GM21447 (cell line): ENCODE measurements at regions not wholly inside any gene's neighbourhood (a gene's known extent, or its start where the extent isn't known, plus 50 kb on each side); places are given as distances from the start of the nearest gene placed in this dataset.

Experiments used
- ATAC-seq: cut with Tn5 transposase; IDR thresholded peaks from one replicate; pipeline ENCODE4 v1.9.1; 2021; ENCODE audit not compliant: unreplicated experiment

DNA sequence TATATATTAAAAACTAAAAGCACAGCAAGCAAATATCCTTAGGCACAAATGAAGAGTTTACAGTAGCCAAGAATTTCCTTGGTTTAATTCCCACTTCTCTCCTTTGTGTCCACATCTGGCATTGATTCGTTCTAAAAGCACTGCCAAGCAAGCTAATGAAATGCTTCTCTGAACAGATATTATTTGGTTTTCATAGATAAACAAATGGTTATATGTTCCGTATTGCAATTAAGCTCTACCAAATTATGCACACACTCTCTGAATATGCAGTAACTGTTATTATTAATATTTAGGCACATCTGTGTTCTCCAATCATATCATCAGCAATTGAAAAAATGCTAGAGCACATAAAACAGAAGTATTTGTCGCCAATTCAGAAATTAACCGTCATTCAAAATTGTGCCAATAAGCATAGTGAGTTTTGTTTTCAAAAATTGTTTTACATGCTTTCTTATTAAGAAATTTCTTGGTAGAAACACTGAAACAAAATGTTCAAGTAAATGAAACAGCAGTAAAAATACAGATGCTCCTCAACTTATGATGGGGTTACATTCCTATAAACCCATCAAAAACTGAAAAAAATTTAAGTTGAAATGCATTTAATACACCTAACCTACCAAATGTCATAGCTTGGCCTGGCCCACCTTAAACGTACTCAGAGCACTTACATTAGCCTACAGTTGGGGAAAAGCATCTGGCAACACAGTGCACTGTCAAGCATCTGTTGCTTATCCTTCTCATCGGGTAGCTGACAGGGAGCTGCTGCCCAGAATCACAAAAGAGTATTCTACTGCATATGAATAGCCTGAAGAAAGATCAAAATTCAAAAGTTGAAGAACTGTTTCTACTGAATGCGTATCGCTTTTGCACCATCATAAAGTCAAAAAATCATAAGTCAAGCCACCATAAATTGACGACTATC lies 2134.7 kb downstream of the PCDH9 start:
- ATAC-seq: no peak

DNA sequence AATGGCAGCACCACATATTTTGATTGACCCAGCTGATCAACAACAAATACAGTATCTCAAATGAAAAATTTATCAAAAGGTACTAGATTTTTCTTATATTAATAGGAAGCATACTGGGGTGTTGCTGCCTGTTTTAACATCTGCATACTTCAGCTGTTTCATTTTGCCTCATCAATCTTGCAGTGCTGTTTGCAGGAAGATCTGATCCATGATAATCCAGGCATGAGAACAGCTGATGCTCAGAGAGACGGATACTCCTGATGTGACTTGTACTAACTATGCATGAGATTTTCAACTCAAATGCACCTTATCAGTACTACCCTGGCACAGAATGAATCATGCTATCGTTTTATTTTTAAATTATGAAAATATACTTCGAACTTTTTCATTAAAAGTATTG lies 2136.8 kb downstream of the PCDH9 start:
- ATAC-seq: no peak

DNA sequence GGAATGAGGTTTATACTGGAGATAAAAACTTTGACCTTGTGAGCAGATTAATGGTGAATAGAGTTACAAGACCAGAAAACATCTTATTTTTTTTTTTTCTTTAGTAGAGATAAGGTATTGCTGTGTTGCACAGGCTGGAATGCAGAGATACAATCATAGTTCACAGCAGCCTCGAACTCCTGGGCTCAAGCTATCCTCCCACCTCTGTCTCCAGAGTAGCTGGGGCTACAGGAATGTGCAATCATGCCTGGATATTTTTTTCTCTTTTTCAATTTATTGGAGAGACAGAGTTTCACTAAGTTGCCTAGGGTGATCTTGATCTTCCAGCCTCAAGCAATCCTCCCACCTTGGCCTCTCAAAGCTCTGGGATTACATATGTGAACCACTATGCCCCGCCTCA lies 2139.1 kb downstream of the PCDH9 start:
- ATAC-seq: no peak

DNA sequence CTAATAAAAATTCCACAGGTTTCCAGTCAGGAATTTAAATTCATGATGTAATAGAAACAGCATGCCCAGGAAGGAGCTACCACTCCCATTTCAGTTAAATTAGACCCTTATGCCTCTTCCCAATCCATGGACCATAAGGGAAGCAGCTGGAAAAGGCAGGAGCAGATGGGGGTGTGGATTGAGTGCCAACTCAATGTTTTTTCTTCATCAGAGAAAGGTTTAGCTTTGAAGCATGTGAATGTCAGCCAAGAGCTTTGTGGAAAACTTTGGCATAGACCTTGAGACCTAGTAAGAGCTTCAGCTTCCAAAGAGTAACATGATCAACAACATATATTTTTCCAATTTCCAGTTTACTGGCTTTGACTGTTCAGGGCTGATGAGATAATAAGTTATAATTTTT lies 2139.9 kb downstream of the PCDH9 start:
- ATAC-seq: no peak

DNA sequence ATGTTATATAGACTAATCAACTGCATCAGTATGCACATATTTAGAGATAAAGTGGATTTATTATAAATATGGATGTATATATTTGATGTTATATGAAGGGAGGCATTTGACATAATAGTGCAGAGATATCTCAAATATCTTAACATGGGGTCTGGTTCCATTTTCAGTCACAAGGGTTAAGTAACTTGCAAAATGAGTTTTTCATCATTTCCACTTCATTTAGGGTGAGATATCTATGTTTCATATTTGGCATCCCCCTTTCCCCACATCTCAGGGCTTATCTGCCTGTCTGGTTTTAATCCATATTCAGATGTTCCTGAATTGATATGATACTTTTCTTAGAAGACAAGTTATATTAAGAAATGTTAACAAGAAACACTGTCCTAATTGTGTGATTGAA lies 2141.2 kb downstream of the PCDH9 start:
- ATAC-seq: no peak

DNA sequence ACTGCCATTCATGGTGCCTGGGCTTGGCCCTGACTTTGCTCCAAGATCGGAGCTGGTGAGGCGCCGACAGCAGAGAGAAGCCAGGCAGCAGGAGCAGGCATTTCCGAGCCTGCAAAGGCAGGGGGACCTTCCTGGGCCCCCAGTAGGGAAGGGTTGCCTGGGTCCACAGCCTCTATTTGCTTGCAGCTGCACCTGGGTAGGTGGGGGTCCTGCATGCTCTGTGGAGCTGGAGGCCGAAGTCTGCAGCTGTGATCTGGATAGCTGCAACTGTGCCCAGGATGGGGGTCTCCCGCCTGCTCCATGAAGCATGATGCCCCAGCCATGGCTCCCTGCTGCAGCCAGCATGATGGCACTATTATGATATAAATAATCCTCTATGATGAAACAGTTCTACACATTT lies 2144.2 kb downstream of the PCDH9 start:
- no peak for ATAC-seq

DNA sequence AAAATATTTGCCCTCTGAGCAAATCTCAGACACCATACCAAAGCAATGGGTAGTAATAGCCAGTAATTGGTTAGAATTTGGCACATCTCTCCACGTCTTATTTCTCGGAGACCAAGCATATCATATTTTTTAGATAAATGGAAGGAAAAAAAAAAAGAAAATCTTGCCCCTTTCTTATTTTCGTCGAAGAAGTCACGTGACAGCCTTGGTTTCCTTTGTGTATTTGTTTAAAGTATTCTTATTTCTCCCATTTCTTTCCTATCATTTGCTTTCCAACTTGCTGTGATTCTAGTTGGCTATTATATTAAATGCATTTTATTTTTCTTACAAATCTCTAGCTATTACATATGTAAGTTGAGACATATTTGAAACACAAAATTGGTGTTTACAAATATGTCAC lies 2155.9 kb downstream of the PCDH9 start:
- ATAC-seq: no peak

DNA sequence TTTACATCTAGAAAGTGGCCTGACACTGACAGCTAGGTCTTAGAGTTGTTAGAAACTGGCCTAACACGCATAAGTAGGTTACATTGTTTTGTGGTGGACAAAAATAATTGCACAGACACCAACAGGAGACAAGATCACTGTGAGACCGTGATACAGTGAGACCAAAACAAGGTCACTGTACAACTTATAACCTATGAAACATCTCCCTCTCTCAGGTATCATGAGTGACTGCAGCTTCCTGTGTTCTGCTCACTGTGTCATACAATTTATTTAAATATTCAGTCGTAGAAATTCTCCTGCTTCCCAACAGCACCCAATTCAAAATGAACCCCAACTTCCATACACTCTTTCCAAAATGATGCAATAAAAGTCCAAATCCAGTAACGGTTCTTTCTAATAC lies 2165.2 kb downstream of the PCDH9 start:
- no peak for ATAC-seq

DNA sequence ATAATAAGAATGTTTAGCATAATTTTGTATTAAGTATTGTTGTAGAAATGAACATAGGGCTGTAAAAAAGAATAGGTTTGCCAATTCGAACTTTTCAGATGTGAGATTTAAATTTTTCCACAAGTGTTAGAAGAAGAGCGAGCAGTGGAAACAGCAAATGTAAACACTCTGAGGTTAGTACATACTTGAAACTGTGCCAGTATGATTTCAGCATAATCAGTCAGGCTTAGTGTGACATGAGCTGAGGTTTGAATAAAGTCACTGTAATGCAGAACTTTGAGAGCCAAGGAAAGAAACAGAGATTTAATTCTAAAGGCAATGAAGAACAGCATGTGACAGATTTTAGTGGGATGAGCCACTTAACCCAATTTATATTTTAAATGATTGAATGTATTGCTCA lies 2166.4 kb downstream of the PCDH9 start:
- ATAC-seq: no peak

DNA sequence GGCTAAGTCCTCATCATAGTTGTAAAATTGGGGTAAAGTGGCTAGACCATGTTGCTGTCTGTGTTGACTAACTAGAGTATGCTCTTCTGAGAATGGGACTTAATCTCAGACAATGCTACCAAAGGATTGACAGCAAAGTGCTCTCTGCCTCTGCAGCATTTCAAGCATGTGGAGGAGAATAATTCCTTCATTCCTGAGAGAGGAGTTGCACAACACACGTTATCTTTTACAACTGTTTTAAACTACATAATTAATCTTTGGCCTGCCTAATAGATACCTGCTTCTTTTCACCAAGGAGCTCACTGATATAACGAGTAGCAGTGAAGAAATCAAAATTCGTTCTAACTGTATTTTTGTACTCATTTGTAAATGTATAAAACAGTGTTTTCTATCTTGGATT lies 2172.2 kb downstream of the PCDH9 start:
- no peak for ATAC-seq

DNA sequence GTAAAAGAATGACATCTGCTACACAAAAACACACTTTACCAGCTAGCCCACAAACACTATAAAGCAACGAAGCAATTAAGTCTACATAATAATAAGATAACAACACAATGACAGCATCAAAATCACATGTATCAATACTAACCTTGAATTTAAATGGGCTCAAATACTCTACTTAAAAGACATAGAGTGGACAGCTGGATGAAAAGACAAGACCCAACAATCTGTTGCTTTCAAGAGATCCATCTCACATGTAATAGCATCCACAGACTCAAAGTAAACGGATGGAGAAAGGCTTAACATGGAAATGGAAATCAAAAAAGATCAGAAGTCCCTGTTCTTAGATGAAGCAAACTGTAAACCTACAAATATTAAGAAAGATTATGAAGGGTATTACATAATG lies 2175.9 kb downstream of the PCDH9 start:
- no peak for ATAC-seq

DNA sequence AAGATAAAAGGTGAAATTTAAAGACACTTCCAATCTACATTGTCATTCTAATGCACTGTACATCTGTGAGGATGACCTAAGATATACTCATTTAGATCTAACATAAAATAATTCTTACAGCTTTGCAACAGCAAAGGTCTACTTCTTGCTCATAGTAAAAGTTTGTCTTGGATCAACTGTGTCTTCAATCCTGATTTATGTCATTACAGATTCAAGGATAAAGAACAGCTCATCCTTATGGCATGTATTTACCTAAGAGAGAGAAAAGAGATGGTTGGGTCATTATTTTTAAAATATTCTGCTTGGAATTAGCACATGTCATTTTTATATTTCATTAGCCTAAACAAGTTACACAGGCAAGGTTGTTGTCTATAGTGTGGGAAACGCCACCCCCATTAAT lies 2193.1 kb downstream of the PCDH9 start:
- ATAC-seq: no peak

DNA sequence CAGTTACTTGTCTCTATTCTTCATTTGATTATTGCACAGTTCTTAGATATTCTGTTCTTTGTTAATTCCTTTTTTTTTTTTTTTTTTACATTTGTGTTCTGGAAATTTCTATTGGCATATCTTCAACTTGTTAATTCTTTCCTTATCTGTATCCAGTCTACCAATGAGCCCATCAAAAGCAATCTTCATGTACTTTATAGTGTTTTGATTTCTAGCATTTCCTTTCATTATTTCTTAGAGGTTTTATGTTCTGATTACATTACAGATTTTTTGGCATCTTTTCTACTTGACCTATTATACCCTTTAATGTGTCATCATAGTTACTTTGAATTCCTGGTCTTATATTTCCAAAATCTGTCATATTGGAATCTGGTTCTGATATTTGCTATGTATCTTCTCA lies 2194.8 kb downstream of the PCDH9 start:
- no peak for ATAC-seq

DNA sequence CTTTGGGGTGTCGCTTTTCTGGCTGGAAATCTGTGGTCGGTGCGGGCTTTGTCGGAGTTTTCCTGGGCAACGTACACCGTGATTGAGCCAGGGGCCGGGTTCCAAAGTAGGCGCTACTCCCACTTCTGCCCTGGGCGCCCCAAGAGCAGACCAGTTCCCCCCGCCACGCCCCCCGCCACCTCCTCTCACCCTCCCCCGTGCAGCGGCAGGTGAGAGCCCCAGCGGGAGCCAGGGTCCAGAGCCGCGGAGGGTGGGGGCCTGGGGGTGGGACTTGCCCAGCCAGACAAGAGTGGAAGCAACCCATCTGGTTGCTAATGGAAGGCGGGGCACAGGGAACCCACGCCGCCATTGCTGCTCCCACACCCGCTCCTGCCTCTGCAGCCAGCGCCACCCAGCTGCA lies 2195.9 kb downstream of the PCDH9 start:
- ATAC-seq: no peak

DNA sequence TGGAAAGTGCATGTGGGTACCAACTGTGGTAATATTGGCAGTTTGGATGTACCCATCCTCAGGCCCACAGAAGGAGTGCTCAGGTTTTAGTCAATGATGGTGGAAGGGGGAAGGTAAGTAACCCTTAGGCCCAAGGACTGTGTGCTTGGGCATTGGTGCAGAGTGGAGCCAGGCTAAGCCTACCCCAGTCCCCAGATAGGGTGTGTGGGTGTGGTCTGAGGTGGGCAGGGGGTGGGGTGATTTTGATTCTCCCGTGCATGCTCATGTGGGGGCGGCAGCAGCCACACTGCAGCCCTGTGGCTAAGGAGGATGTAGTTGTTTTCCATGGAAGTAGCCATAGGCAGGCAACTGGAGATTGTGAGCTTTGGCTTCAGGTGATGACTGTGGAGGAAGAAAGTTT lies 2197.3 kb downstream of the PCDH9 start:
- ATAC-seq: no peak

DNA sequence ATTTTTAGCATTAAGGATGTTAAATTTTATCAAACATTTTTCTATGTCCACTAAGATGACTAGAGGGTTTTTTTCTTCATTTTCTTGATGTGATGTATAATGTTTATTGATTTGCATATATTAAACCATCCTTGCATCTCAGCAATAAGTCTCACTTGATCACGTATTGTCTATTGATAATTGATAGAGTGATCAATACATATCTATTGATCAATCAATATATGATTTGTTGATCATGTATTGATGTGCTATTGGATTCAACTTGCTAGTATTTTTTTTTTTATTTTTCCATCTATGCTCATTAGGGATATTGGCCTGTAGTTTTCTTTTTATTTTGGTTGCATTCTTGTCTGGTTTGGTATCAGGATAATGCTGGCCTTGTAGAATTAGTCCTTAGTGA lies 2202.0 kb downstream of the PCDH9 start:
- ATAC-seq: no peak

DNA sequence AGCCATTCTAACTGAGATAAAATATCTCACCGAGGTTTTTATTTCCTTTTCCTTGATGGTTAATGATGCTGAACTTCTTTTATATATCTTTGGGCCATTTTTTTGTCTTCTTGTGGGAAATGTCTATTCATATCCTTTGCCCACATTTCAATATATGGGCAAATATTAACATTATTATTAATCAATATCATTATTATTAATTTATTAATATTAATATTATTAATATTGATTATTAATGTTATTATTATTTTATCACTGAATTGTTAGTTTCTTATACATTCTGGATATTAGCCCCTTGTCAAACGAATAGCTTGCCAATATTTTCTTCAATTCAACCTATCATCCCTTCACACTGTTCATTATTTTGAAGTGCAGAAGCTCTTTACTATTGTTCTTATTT lies 2203.6 kb downstream of the PCDH9 start:
- ATAC-seq: no peak

DNA sequence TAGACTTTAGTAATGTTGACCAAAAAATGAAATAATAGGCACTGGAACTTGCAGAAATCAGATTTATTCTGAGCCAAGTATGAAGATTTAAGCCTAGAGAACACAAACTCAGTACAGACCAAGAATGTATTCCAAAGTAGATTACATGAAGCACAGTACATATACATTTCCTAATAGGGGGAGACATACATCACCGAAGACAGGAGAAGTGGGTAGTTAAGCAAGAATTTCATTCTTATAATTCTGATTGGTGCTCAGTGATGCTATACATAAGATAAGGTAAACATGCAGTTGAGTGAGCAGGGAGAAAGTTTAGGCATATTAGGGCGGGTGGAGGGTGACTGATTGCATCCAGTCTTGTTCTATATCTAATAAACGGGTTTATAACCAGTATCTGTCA lies 2218.8 kb downstream of the PCDH9 start:
- no peak for ATAC-seq

DNA sequence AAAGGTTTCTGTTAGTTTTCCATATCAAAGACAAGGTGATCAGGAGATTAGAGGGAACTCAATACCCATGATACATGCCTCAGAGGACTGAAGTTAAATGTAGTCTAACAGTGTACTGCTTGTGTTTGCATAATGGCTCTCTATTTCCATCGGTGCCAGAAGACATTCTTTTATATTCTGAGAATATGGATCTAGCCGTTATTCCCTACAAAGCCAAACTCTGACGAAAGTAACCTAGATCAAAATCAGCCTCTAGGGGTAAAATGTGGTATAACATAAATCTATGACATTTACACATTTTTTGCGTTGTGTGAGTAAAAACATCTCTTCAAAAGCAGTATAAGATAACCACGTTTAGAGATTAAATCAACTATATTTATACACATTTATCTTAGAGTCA lies 2232.7 kb downstream of the PCDH9 start:
- ATAC-seq: no peak

DNA sequence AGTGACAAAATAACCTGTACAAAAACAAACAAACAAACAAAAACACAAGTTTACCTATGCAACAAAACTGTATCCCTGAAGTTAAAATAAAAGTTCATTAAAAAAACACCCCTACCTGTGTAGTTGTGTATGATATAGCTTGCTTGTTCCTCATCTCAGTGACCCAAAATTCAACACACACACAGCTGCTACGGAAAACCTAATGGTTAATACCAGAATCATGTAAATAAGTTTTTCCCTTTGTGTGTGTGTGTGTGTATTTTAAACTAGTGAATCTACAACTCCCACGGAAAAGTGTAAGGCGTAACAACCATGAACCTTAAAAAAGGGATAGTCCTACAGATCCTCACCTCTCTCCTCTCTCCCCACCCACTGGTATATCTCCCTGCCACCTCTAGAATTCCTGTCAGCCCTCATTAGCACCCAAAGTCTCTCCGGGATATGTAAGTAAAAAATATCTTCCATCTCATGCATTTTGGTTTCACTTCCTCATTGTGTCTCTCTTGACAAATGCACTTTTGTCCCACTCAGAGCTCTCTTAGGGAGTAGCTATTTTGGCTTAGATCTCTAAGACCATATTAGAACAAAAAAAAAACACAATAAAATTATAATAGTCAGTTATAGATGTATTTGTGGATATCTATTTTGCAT lies 2236.5 kb downstream of the PCDH9 start:
- ATAC-seq: peak; percentile 57

DNA sequence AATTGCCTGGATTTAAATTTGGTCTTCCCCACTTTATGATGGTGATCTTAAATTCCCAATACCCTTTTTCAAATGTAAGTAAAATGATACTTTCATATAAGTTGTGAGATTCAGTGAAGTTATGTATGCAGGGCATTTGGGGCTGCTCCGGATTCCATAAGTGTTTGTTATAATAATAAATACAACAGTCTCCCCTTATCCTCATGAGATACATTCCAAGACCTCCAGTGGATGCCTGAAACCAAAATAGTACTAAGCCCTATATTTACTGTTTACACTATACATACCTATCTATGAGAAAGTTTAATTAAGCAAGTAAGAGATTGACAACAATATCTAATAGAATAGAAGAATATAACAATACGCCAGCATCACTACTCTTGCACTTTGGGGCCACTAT lies 2237.8 kb downstream of the PCDH9 start:
- no peak for ATAC-seq

DNA sequence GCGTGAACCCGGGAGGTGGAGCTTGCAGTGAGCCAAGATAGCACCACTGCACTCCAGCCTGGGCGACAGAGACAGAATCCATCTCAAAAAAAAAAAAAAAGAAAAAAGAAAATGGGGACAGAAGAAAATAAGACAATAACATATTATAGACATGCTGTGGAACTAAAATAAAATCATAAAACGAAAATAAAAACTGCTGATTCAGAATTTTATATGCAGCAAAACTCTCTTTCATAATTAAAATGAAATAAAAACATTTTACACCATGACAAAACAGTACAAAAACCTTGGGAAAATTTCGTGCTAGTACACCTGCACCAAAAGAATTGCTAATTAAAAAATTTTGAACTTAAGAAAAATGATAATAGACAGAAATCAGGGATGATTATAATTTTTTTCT lies 2245.1 kb downstream of the PCDH9 start:
- ATAC-seq: no peak

DNA sequence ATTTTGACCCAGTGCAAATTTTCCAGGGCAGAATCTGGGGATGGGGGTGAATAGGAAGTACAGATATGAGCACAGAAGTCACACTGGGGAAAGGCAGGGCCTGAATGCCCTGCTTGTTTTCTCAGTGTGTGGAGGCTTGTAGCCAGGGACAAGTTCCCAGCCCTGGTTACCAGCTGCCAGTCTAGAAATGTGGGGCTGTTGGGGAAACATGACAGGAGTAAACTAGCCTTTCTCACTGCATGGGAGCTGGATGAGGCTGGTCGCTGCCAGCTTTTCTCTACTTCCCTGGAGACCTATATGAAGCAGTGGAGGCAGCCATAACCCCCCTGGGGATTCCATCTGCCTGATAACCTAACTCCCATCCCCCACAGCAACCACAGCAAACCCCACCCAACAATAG lies 2267.7 kb downstream of the PCDH9 start:
- no peak for ATAC-seq
